ENCODE measurements at regions not wholly inside any gene's neighbourhood (a gene's known extent, or its start where the extent isn't known, plus 50 kb on each side); places are given as distances from the start of the nearest gene placed in this dataset.

DNA sequence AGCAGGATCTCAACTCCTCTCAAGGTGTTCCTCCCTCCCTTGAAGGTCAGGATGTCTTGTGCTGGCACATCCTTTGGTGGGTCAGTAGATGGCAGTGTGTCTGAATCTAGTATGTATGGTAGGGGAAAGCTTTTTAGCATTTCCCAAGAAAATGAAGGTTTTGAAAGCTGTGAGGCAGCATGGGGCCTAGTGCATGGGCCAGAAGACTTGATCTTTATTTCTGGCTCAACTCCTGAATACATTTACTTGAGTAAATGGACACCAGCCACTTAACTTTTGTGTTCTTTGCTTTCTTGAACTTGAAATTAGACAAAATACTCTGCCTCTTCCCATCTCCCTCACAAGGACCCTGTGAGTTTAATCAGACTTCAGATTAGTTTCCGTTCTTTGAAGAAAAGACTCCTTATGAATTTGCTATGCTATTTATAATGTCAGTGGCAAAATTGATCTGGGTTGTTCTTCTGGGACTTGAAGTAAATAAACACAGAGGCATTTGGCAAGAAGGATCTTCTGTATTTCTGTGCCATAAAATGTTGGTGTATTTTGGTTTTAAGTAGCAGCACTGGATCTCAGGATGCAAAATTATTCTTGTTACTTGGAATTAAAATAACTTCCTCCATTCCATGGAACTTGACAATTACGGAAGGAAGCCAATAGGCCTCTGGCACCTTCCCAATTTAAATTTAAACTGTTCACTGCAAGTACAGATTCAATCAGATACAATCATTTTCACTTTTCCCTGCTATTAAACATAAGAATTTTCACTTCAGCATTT is 288.8 kb downstream of the CASP12 start:
- Histone ChIP-seq H3K27me3 (ENCODE audit: control insufficient read depth, insufficient read depth, low read length) (no peaks in the 10 kb centered on the region), H3K36me3 (ENCODE audit: control insufficient read depth, insufficient read depth, low read length) (no peaks in the 10 kb centered on the region), H3K4me3 (ENCODE audit: low read depth, low read length) (no peak overlapping the region)
- peak; percentile 46 for DNase-seq (ENCODE audit: low read depth)
- TF ChIP-seq, protein P1, sequence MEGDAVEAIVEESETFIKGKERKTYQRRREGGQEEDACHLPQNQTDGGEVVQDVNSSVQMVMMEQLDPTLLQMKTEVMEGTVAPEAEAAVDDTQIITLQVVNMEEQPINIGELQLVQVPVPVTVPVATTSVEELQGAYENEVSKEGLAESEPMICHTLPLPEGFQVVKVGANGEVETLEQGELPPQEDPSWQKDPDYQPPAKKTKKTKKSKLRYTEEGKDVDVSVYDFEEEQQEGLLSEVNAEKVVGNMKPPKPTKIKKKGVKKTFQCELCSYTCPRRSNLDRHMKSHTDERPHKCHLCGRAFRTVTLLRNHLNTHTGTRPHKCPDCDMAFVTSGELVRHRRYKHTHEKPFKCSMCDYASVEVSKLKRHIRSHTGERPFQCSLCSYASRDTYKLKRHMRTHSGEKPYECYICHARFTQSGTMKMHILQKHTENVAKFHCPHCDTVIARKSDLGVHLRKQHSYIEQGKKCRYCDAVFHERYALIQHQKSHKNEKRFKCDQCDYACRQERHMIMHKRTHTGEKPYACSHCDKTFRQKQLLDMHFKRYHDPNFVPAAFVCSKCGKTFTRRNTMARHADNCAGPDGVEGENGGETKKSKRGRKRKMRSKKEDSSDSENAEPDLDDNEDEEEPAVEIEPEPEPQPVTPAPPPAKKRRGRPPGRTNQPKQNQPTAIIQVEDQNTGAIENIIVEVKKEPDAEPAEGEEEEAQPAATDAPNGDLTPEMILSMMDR (IDR thresholded peaks at IDR 0.05; ENCODE audit: insufficient read depth, low read length, severe bottlenecking): peak; percentile 75
- peak; percentile 13 for FAIRE-seq

DNA sequence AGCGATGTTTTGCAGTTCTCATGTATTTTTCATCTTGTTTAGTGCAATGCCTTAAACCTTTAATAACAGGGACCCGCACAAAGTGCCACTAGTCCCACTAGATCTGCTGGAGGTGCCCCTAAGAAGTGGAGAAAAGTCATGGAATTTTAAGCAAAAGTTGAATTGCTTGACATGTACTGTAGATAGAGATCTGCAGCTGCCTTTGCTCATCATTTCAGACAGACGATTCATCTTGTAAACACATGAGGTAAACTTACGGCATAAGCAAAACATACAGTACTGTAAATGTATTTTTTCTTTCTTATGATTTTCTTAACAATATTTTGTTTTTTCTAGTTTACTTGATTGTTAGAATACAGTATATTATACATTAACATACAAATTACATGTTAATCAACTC is 295.6 kb downstream of the CASP12 start:
- peak; percentile 18 for DNase-seq (ENCODE audit: low read depth)
- no peaks in the 10 kb centered on the region for H3K27me3 ChIP-seq (ENCODE audit: control insufficient read depth, insufficient read depth, low read length)
- FAIRE-seq: no peak
- TF ChIP-seq, protein P1 (IDR thresholded peaks at IDR 0.05; ENCODE audit: insufficient read depth, low read length, severe bottlenecking): no peak
- no peak overlapping the region for H3K4me3 ChIP-seq (ENCODE audit: low read depth, low read length)
- H3K36me3 ChIP-seq (ENCODE audit: control insufficient read depth, insufficient read depth, low read length): no peaks in the 10 kb centered on the region

DNA sequence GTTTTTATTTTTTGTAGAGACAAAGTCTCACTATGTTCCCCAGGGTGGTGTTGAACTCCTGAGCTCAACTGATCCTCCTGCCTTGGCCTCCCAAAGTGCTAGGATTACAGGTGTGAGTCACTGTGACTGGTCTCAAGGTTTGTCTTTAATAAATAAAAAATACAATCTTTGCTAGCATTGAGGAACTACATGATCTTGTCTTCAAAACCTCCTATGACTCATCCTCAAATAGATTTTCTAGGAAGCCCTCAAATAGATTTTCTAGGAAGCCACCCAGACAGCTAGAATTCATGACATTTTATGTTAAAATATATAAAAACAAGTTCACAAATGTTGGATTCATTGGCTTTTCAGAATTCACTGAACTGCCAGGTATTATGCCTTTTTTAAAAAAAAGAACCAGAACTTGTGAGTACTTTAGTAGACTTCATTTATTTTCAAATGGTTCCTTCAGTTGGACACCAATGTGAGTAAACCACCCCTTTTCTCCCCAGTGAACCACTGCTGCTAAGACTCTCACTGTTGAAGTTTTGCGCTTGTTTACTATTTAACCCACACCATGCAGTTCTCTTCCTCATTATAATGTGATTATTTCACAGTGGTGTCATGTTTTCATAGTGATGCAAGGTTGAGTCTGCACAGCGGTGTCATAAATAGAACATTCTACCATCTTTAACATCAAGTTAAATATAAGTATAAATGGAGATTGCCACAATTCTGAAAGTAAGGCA is 303.9 kb downstream of the CASP12 start:
- DNase-seq (ENCODE audit: low read depth): peak; percentile 60
- TF ChIP-seq, protein P1 (IDR thresholded peaks at IDR 0.05; ENCODE audit: insufficient read depth, low read length, severe bottlenecking): no peak
- Histone ChIP-seq H3K36me3 (ENCODE audit: control insufficient read depth, insufficient read depth, low read length) (no peaks in the 10 kb centered on the region), H3K27me3 (ENCODE audit: control insufficient read depth, insufficient read depth, low read length) (no peaks in the 10 kb centered on the region), H3K4me3 (ENCODE audit: low read depth, low read length) (no peak overlapping the region)
- no peak for FAIRE-seq

DNA sequence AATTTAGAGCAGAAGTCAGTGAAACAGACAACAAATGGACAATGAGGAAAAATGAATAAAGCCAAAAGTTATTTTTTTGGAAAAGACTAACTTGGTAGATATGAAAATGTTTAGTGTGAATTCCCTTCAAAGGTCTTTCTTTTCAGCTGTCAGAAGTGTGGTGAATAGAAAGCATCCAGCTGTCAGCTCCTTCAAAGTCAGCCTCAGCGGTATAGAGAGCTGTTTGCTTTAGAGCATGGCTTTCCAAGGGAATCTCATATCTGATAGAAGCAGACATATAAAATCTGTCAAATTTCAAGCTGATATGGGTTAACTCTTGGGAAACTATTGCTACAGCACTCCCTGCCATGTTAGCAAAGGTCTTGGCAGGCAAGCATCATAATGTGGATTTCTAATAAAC is 309.3 kb downstream of the CASP12 start:
- H3K27me3 ChIP-seq (ENCODE audit: control insufficient read depth, insufficient read depth, low read length): no peaks in the 10 kb centered on the region
- FAIRE-seq: no peak
- TF ChIP-seq, protein P1 (IDR thresholded peaks at IDR 0.05; ENCODE audit: insufficient read depth, low read length, severe bottlenecking): no peak
- no peak for DNase-seq (ENCODE audit: low read depth)
- H3K4me3 ChIP-seq (ENCODE audit: low read depth, low read length): no peak overlapping the region
- no peaks in the 10 kb centered on the region for H3K36me3 ChIP-seq (ENCODE audit: control insufficient read depth, insufficient read depth, low read length)

DNA sequence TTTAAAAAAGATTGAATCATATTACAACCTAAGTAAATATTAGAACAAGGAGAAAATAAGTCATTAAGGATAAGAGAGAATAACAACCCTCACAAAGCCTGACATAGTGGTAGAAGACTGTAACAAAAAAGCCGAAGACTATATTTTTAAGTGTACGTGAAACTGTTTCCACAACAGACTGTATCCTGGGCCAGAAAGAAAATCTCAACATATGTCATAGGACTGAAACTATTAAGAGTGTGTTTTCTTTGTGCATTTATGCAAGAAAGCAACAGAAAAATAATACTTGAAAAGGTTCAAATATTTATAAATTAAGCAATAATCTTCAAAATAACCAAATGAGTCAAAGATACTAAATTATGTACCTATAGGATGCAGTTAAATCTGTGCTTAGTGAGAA is 309.8 kb downstream of the CASP12 start:
- TF ChIP-seq, protein P1 (IDR thresholded peaks at IDR 0.05; ENCODE audit: insufficient read depth, low read length, severe bottlenecking): no peak
- FAIRE-seq (no peak), DNase-seq (ENCODE audit: low read depth) (no peak)
- H3K27me3 ChIP-seq (ENCODE audit: control insufficient read depth, insufficient read depth, low read length): no peaks in the 10 kb centered on the region
- H3K4me3 ChIP-seq (ENCODE audit: low read depth, low read length): no peak overlapping the region
- no peaks in the 10 kb centered on the region for H3K36me3 ChIP-seq (ENCODE audit: control insufficient read depth, insufficient read depth, low read length)

All from bronchial epithelial cell (primary cell).